22Rv1 (cell line): ENCODE measurements at regions not wholly inside any gene's neighbourhood (a gene's known extent, or its start where the extent isn't known, plus 50 kb on each side); places are given as distances from the start of the nearest gene placed in this dataset.

Source experiments
- CTCF ChIP-seq: fragments of 450-650 bp; IDR thresholded peaks from 2 replicates; pipeline ENCODE4 v1.5.1; 2017; ENCODE audit warnings: mild to moderate bottlenecking
- ZFX ChIP-seq: fragments of 450-650 bp; IDR thresholded peaks from 2 replicates; pipeline ENCODE4 v1.6.1; 2017; ENCODE audit warnings: antibody characterized with exemption, borderline replicate concordance

GRCh38 chr18:23340661-23341060 is 112.4 kb upstream of the RIOK3 start:
- TF ChIP-seq CTCF = no peak
- no peak for TF ChIP-seq ZFX
